Head of caudate nucleus (tissue), 42 donors: ENCODE measurements at regions not wholly inside any gene's neighbourhood (a gene's known extent, or its start where the extent isn't known, plus 50 kb on each side); places are given as distances from the start of the nearest gene placed in this dataset.
"Not testable (repeated sequence)": the region's sequence is repeated elsewhere in the genome, so short reads cannot be mapped to it uniquely, and the experiment has no call there.

Source experiments
- DNase-seq, 42 donors: peaks; one replicate each; pipeline versions ENCODE4 v3.0.0 to v3.0.0-alpha.2; 2020 to 2021; ENCODE audit warnings: mixed read lengths in 7 of 42
- intact Hi-C: fragments of 100-400 bp; cut with DNase I; formaldehyde crosslinking; loops from one replicate; pipeline ENCODE4 v1.15.0; 2022

DNA sequence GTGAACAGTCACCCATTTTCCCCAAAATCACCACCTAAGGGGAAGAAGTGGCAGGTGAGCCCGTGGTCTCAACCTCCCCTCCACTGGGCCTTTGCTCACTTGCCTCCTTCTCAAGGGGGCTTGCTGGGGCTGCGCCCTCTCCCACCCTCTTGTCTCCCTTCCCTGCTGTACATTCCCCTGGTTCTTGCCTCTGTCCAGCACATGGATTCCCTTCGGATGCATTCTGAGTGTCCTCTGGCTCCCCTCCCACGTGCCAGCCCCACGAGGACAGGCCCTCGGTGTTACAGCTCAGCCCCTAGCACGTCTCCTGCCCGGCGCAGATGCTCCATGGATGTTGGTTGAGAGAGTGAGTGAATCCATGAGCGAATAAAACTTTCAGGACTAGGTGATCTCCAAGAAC is 367.8 kb upstream of the SULF2 start:
- no peak for DNase-seq
- intact Hi-C loops: no loop called here

DNA sequence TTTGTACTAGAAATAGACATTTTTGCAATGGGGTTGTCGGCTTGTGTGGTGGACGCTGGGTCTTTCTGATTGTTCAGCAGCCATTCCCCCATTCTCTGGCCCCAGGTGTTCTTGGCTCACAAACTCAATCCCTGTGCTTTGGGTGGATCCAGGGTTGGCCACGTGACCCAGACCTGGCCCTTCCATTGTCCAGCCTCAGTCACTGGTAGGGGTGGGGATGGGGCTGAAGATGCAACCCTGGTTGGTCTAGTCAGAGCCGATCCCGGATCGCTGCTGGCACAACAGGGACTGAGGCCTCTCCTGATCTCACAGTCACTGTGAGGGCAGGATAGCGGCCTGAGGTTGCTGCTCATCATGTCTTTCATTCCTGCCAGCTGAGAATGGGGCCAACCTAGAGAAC is 365.3 kb upstream of the SULF2 start:
- DNase-seq: no peak
- intact Hi-C loops: no loop called here

DNA sequence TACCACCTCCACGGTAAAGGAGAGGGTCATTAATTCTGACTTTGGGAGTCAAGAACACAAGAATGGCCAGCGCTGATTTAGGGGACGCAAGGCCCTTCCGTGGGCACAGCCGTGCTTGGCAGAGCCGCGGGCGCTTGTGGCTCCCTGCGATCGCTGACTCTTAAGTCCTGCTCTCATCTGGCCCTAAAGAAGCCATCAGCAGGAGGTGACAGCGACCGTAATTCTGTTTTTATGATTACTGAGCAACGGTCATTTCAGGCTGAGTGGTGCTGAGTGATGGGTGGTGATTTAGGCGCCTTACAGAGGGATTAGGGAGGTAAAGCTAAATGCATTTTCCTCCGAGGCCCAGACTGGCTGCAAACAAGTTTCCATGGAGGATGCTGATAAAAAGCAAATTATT is 364.6 kb upstream of the SULF2 start:
- intact Hi-C loops: no loop called here
- no peak for DNase-seq

DNA sequence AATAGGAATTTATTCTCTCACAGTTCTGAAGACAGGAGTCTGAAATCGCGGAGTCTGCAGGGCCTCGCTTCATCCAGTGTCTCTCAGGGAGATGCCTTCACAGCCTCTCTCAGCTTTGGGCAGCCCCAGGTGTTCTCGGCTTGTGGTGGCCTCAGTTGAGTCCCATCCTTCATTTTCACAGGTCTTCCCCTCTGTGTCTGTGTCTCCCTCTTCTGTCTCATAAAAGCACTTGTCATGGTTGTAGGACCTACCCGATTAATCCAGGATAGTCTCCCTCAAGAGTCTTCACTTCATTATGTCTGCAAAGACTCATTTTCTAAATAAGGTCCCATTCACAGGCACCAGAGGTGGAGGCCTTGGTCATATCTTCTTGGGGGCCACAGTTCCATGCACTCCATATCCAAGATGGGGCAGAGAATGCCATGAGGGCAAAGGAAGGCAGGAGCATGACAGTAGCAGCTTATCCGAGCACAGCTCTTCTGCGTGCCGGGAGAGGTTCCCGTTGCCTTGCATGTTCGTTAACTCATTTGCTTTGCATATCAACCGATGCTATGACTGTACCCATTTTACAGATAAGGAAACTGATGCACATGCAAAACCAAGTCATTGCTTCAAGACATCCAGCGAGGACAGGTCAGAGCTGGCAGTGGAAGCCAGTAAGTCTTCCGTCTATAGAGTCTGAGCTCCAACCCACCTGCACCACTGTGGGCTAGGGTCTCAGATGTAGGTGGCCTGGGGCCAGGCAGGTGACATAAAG is 363.8 kb upstream of the SULF2 start:
- DNase-seq: no peak
- intact Hi-C loops: no loop called here

DNA sequence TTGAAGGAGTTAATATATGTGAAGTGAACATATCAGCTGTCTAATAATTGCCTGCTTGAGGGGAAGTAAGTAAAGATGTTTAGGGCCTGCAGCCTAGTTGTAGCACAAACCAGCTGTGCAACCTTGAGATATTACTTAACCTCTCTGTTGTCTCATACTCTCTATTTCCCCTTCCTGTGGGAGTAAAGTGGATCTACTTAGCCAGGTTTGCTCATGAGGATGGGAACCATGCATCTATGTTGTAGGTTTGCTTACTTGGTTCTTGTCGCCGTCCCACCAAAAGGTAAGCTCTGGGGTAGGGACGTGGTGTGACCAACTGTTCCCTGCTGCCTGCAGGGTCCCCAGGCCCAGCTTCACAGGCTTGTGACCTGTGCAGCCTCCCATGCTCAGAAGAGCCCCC is 362.7 kb upstream of the SULF2 start:
- intact Hi-C loops: no loop called here
- no peak for DNase-seq

DNA sequence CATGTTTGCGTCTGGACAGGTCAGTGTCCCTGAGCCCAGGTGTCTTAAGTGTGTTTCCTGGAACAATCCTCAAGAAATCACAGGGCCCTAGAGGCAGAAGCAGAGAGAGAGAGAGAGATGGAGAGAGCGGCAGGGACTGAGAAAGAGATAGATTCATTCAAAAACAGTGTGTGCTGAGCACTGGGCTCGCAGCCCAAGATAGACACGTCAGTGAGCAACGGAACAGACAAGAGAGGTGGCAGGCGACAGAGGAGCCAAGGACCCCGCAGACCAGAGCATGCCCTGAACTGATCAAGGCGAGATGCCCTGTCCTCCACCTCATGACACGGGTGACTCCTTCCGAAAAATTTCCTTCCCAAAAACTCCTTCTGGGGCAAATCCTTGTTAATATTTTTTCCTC is 362.0 kb upstream of the SULF2 start:
- intact Hi-C loops: no loop called here
- peak in 1 of 42 donors; percentile 14 for DNase-seq

DNA sequence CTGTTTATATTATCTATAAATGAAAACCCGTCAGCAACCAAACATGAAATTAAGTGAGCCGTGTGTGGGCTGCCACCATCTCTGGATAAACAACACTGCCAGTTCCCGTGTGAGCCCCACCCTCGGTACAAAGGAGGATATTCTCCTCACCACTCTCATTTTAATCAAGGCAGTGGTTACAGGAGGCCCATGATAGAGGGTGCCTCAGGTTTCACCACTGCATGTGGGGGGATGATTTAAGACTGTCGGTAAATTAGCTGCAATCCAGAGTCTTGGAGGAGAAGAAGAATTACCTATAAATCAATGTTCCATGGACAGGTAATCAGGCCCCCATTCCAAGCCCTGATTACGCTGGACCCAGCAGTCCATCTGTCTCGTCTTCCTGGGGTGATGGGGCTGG is 361.6 kb upstream of the SULF2 start:
- no peak for DNase-seq
- intact Hi-C loops: no loop called here

DNA sequence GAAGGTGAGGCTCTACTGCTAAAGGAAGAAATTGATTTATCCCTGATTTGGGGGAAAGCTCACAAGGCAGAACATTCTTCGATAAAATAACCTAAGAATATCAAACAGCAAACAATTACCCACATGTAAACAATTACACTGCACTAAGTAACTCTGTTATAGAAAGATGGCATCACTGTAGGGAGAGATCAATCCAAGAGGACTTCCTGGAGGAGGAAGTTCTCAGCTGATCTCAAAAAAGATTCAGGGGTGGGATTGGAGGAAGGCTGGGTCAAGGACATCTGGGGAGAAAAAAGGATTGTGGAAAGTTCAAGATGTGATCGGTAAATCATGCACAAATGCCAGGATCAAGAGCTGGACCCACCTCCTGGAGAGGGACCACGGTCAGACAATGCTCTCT is 361.0 kb upstream of the SULF2 start:
- no peak for DNase-seq
- intact Hi-C loops: no loop called here

DNA sequence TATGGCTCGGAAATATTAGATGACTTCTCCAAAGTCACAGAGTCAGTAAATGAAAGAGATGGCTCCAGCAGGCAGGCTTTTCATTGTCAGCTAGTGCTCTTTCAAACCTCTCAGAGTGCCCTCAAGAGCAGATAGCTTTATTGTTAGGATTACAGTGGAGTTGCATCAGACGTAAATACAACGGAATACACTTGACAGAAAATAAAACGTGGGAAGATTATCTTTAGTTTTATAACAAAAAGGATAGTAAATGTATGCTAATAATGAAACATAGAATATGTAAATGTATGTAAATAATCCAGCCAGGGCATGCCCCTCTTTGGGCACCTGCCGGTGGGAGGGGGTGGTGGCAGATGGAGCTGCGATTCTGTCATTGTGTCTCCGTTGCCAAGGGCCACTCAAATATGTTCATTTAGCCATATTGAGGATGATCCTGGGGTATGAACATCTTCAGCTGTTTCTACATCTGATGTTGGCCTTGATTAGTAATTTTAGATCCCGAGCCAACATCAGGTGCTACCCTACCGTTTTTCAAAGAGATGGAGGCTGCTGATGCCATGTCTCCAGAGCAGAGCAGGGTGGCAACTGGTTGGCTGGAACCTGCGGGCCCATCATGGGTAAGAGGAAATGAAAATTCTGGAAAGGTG is 358.3 kb upstream of the SULF2 start:
- DNase-seq: no peak

DNA sequence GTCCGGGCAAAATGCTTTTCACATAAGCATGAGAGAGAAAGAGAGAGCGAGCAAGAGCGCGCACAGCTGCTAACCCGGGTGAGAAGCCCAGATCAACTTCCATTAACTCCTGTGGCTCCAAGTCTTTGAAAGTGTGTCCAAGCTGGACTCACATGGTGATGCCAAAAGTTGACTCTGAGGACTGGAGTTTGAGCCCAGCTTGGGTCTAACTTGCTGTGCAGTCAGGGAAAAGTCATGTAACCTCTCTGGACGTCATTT is 357.2 kb upstream of the SULF2 start:
- no peak for DNase-seq
- intact Hi-C loops: no loop called here

More for the DNA sequence above, 358.3 kb upstream of the SULF2 start:
- intact Hi-C loops: no loop called here

DNA sequence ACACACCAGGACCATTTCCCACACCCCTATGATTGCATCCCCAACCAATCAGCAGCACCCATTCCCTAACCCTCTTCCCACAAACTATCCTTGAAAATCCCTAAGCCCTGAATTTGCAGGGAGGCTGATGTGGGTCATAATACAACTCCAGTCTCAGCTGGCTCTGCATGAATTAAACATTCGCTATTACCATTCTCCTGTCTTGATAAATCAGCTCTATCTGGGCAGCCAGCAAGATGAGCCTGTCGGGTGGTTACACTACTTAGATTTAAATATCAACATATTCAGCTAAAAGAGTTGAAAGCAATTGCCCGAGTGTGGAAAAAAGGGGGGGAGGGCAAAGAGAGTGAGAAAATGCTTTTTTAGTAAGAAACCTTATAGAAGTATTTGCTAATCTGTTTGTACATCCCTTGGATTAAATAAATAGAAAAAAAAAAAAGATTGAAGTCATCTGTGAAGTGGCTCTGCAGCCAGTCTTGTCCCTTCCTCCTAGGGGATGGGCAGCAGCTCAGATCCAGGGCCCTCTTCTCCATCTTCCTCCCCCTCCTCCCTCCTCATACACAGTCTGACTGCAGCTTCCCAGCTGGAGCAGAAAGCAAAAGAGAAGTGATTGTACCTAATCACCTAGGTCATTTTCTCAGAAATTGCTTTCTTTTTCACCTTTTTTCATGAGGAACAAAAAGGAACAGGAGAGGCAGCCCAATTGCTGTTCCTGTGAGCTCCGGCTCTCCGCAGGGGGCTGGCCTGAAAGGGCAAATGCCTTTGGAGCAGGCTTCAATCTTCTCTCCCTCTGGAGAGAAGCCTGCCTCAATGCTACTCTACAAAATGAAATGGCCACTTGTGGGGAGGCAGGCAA is 356.6 kb upstream of the SULF2 start:
- intact Hi-C loops: no loop called here
- no peak for DNase-seq

DNA sequence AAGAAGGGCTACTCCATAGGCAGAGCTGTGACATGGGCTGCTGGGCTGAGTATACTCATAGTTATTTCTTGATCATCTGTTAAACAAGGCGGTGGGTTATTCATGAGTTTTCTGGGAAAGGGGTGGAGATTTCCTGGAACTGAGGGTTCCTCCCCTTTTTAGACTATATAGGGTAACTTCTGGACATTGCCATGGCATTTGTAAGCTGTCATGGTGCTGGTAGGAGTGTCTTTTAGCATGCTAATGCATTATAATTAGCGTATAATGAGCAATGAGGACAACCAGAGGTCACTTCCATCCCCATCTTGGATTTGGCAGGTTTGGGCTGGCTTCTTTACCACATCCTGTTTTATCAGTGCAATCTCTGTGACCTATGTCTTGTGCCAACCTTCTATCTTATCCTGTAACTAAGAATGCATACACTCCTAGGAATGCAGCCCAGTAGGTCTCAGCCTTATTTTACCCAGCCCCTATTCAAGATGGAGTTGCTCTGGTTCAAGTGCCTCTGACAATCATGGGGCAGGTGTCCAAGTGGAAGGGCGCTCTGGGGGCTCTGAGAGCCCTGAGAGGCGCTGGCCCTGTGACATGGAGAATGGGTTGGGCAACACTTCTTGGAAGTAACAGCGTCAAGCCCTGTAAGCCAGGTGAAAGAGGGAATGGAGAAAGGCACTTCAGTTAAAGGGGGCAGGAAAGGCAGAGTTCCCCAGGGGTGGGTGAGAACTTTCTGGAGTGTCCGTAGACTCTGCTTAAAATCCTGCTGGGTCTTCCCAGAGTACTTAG is 354.2 kb upstream of the SULF2 start:
- intact Hi-C loops: no loop called here
- no peak for DNase-seq

DNA sequence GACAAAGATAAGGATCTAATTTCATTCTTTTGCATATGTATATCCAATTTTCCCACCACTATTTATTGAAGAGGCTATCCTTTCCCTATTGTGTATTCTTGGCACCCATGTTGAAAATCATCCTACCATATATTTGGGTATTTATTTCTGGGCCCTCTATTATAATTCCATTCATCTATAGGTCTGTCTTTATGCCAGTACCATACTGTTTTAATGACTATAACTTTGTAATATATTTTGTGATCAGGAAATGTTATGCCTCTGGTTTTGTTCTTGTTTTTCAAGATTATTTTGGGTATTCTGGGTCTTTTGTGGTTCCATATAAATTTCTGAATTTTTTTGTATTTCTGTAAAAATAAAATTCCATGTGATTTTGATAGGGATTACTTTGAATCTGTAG is 347.6 kb upstream of the SULF2 start:
- intact Hi-C loops: no loop called here
- DNase-seq: no peak

DNA sequence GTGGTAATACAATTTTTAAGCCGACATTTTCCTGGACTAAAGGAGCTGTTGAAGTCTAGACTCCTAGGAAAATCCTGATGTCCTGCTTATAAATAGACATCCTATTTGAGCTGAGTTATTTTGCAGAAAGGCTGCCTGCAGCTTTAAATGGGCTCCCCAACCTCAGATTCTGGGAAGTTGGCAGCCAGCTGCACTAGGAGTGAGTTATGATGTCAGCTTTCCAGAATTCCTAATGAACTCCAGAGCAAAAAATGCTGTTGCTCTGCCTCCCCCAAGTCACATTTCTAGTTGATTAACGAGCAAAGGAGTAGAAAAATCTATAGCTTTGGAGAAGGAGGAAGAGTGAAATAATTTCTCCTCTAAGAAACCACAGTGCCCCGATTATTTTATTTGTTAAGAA is 346.3 kb upstream of the SULF2 start:
- no peak for DNase-seq
- intact Hi-C loops: no loop called here

DNA sequence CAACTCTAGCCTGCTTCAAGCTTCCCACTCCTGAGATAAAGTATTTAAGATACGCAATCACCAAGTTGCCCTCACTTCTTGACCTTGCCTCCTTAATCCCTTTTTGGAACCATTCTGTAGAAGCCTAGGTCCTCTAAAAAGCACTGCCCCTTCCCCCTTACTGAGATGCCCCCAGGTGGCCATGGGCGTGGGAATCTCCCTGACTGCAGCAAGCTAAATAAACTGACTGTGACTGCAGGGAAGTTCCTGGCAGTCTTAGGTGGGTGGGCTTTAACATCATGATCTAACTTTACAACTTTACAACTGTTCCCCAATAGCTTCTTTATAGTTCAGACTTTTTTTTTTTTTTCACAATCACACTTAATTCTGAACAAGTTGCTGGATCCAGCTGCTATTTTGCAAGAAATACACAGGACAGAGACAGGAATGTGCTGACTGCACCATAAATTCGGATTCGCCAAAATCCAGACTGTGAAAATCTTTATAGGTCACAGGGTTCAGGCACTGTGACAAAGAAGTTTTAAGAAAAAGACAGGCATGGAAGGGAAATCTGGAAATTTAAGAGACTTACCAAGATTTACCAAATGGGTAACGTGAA is 344.2 kb upstream of the SULF2 start:
- DNase-seq: no peak

DNA sequence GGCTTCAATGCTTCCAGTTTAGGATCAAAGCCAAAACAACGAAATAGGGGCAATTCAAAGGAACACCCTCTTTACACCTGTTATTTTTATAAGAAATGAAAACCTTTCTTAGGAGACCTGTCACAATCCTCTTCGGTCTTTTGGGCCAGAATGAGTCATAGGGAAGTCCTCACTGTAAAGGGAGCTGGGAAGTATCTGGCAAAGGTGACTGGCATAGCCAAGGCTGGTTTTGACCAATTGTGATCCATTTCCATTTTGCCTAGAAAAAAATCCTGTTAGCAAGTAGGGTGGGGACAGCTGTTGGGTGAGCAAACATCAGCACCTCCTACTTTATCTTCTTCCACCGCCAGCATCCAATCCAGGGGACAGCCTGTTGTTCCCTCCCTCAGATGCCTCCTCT is 343.2 kb upstream of the SULF2 start:
- intact Hi-C loops: no loop called here
- DNase-seq: no peak

More for the DNA sequence above, 344.2 kb upstream of the SULF2 start:
- intact Hi-C loops: no loop called here

DNA sequence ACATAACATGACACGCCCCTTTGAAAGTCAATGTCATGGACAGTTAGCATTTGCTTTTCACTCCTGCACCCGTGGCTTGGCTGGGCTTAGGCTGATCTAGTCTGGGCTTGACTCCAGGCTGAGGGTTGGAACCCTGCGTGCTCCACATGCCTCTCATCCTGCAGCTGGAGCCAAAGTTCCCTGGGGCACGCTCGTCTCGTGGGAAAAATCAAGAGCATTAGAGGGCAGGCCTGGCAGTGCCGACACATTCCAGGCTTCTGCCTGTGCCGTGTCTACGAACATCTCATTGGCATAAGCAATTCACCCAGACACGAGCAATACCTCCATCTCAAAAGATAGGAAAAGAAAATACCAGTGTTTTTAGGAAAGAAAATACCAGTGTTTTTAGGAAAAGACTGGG is 342.7 kb upstream of the SULF2 start:
- DNase-seq, intact Hi-C loops: not testable (repeated sequence)

DNA sequence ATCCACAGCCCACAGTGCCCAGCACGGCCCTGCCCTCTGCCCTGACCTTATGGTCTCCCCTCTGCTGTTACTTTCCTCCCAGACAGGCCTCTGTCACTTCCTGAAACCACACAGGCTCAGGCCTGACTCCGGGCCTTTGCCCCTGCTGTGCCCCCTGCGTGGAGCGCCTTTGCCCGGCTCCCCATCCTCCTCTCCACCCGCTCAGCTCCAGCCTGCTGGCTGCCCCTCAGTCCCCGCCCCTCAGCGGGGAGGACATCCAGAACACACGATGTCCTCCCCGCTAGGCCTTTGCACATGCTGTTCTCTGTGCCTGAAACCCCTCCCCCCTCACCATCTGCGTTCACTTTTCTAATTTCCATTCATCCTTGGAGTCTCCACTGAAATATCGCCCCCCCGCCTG is 341.9 kb upstream of the SULF2 start:
- DNase-seq, intact Hi-C loops: not testable (repeated sequence)

DNA sequence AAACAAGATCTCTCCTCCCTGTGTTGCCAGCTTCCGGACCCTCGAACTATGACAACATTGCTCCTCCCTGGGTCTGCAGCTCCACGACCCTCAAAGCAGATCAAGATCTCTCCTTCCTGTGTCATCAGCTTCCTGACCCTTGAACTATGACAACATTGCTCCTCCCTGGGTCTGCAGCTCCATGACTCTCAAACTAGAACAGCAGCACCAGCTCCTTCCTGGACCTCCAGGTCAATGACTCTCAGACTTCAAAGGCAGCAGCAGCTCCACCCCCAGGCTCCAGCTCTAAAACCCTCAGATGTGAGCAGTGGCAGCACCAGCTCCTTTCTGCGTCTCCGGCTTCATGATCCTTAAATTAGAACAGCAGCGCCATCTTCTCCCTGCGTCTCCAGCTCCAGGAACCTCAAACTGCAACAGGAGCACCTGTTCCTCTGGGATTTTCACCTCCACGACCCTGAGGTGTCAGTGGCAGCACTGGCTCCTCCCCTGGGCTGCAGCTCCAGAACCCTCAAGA is 341.0 kb upstream of the SULF2 start:
- intact Hi-C loops: no loop called here
- peak in 3 of 42 donors; percentile 8 to 13 (median 11) for DNase-seq
